ENCODE measurements at regions not wholly inside any gene's neighbourhood (a gene's known extent, or its start where the extent isn't known, plus 50 kb on each side); places are given as distances from the start of the nearest gene placed in this dataset.

GRCh38 chr15:45831787-45832186, 197.0 kb downstream of the SQOR start:
- Mint-ChIP-seq H3K9me3 (no peaks in the 10 kb centered on the region), H3K4me1 (ENCODE audit: low read depth) (no peaks in the 10 kb centered on the region), H3K27ac (no peak overlapping the region), H3K27me3 (no peaks in the 10 kb centered on the region), H3K36me3 (ENCODE audit: low read depth) (no peaks in the 10 kb centered on the region), H3K4me3 (no peak overlapping the region)

- Mint-ChIP-seq H3K27ac (no peak overlapping the region), H3K36me3 (ENCODE audit: low read depth) (no peaks in the 10 kb centered on the region), H3K4me3 (no peak overlapping the region), H3K4me1 (ENCODE audit: low read depth) (no peaks in the 10 kb centered on the region), H3K27me3 (no peaks in the 10 kb centered on the region), H3K9me3 (no peaks in the 10 kb centered on the region)
These were observed 199.8 kb downstream of the SQOR start for GRCh38 chr15:45834622-45835021.

- Mint-ChIP-seq H3K4me1 (ENCODE audit: low read depth) (no peaks in the 10 kb centered on the region), H3K4me3 (no peak overlapping the region), H3K36me3 (ENCODE audit: low read depth) (no peaks in the 10 kb centered on the region), H3K27ac (no peak overlapping the region), H3K27me3 (peaks cover 7% of the 10 kb centered on the region), H3K9me3 (no peaks in the 10 kb centered on the region)
These were observed 207.3 kb downstream of the SQOR start for GRCh38 chr15:45842151-45842550.

GRCh38 chr15:45847645-45848044, 212.8 kb downstream of the SQOR start:
- Mint-ChIP-seq H3K4me1 (ENCODE audit: low read depth) (no peaks in the 10 kb centered on the region), H3K9me3 (peaks cover 5% of the 10 kb centered on the region), H3K27ac (no peak overlapping the region), H3K4me3 (no peak overlapping the region), H3K27me3 (no peaks in the 10 kb centered on the region), H3K36me3 (ENCODE audit: low read depth) (no peaks in the 10 kb centered on the region)

GRCh38 chr15:45849136-45849535, 214.3 kb downstream of the SQOR start:
- Mint-ChIP-seq H3K4me3 (no peak overlapping the region), H3K9me3 (peaks cover 5% of the 10 kb centered on the region), H3K36me3 (ENCODE audit: low read depth) (no peaks in the 10 kb centered on the region), H3K27ac (no peak overlapping the region), H3K27me3 (peaks cover 4% of the 10 kb centered on the region), H3K4me1 (ENCODE audit: low read depth) (no peaks in the 10 kb centered on the region)

GRCh38 chr15:45854455-45855202, 219.8 kb downstream of the SQOR start:
- peaks cover 7% of the 10 kb centered on the region for H3K27me3 Mint-ChIP-seq
- peaks cover 5% of the 10 kb centered on the region for H3K9me3 Mint-ChIP-seq
- no peaks in the 10 kb centered on the region for H3K36me3 Mint-ChIP-seq (ENCODE audit: low read depth)
- no peak overlapping the region for H3K4me3 Mint-ChIP-seq
- no peaks in the 10 kb centered on the region for H3K4me1 Mint-ChIP-seq (ENCODE audit: low read depth)
- H3K27ac Mint-ChIP-seq = no peak overlapping the region

GRCh38 chr15:45855210-45855906, 220.5 kb downstream of the SQOR start:
- H3K4me1 Mint-ChIP-seq (ENCODE audit: low read depth) = no peaks in the 10 kb centered on the region
- peaks cover 4% of the 10 kb centered on the region for H3K9me3 Mint-ChIP-seq
- no peak overlapping the region for H3K27ac Mint-ChIP-seq
- H3K36me3 Mint-ChIP-seq (ENCODE audit: low read depth) = no peaks in the 10 kb centered on the region
- H3K4me3 Mint-ChIP-seq = no peak overlapping the region
- H3K27me3 Mint-ChIP-seq = peaks cover 7% of the 10 kb centered on the region

- no peaks in the 10 kb centered on the region for H3K36me3 Mint-ChIP-seq (ENCODE audit: low read depth)
- H3K4me3 Mint-ChIP-seq = no peak overlapping the region
- H3K27me3 Mint-ChIP-seq = peaks cover 10% of the 10 kb centered on the region
- H3K27ac Mint-ChIP-seq = no peak overlapping the region
- no peaks in the 10 kb centered on the region for H3K4me1 Mint-ChIP-seq (ENCODE audit: low read depth)
- H3K9me3 Mint-ChIP-seq = no peaks in the 10 kb centered on the region
These were observed 221.2 kb downstream of the SQOR start for GRCh38 chr15:45855907-45856579.

- no peak overlapping the region for H3K27ac Mint-ChIP-seq
- H3K4me3 Mint-ChIP-seq = no peak overlapping the region
- H3K4me1 Mint-ChIP-seq (ENCODE audit: low read depth) = no peaks in the 10 kb centered on the region
- H3K9me3 Mint-ChIP-seq = no peaks in the 10 kb centered on the region
- H3K27me3 Mint-ChIP-seq = peaks cover 12% of the 10 kb centered on the region
- H3K36me3 Mint-ChIP-seq (ENCODE audit: low read depth) = no peaks in the 10 kb centered on the region
These were observed 222.5 kb downstream of the SQOR start for GRCh38 chr15:45857291-45857690.

- Mint-ChIP-seq H3K9me3 (no peaks in the 10 kb centered on the region), H3K27ac (no peak overlapping the region), H3K4me3 (no peak overlapping the region), H3K4me1 (ENCODE audit: low read depth) (no peaks in the 10 kb centered on the region), H3K27me3 (peaks cover 10% of the 10 kb centered on the region), H3K36me3 (ENCODE audit: low read depth) (no peaks in the 10 kb centered on the region)
These were observed 223.7 kb downstream of the SQOR start for GRCh38 chr15:45858491-45858890.

- Mint-ChIP-seq H3K4me3 (no peak overlapping the region), H3K4me1 (ENCODE audit: low read depth) (no peaks in the 10 kb centered on the region), H3K27ac (no peak overlapping the region), H3K27me3 (peaks cover 8% of the 10 kb centered on the region), H3K9me3 (no peaks in the 10 kb centered on the region), H3K36me3 (ENCODE audit: low read depth) (no peaks in the 10 kb centered on the region)
These were observed 227.2 kb downstream of the SQOR start for GRCh38 chr15:45862034-45862433.

- H3K4me3 Mint-ChIP-seq = no peak overlapping the region
- no peaks in the 10 kb centered on the region for H3K4me1 Mint-ChIP-seq (ENCODE audit: low read depth)
- H3K36me3 Mint-ChIP-seq (ENCODE audit: low read depth) = no peaks in the 10 kb centered on the region
- H3K9me3 Mint-ChIP-seq = no peaks in the 10 kb centered on the region
- H3K27ac Mint-ChIP-seq = no peak overlapping the region
- H3K27me3 Mint-ChIP-seq = peaks cover 8% of the 10 kb centered on the region
These were observed 229.2 kb downstream of the SQOR start for GRCh38 chr15:45863881-45864580.

GRCh38 chr15:45866616-45867015, 231.8 kb downstream of the SQOR start:
- Mint-ChIP-seq H3K27ac (no peak overlapping the region), H3K9me3 (no peaks in the 10 kb centered on the region), H3K27me3 (peaks cover 4% of the 10 kb centered on the region), H3K4me3 (no peak overlapping the region), H3K4me1 (ENCODE audit: low read depth) (no peaks in the 10 kb centered on the region), H3K36me3 (ENCODE audit: low read depth) (no peaks in the 10 kb centered on the region)

- Mint-ChIP-seq H3K4me1 (ENCODE audit: low read depth) (no peaks in the 10 kb centered on the region), H3K27me3 (peaks cover 4% of the 10 kb centered on the region), H3K4me3 (no peak overlapping the region), H3K27ac (no peak overlapping the region), H3K36me3 (ENCODE audit: low read depth) (no peaks in the 10 kb centered on the region), H3K9me3 (no peaks in the 10 kb centered on the region)
These were observed 232.5 kb downstream of the SQOR start for GRCh38 chr15:45867281-45867680.
